ENCODE measurements at regions not wholly inside any gene's neighbourhood (a gene's known extent, or its start where the extent isn't known, plus 50 kb on each side); places are given as distances from the start of the nearest gene placed in this dataset.
"Not testable (repeated sequence)": the region's sequence is repeated elsewhere in the genome, so short reads cannot be mapped to it uniquely, and the experiment has no call there.

DNA sequence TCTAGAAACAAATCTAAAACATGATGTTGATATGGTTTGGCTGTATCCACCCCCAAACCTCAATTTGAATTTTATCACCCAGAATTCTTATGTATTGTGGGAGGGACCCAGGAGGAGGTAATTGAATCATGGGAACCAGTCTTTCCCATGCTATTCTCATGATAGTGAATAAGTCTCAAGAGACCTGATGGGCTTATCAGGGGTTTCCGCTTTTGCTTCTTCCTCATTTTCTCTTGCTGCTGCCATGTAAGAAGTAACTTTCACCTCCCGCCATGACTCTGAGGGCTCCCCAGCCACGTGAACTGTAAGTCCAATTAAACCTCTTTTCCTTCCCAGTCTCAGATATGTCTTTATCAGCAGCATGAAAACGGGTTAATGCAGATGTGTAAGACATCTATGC, 232.7 kb upstream of the ONECUT1 start:
- no peak for DNase-seq
- Histone ChIP-seq H3K27me3 (no peaks in the 10 kb centered on the region), H3K9me3 (no peaks in the 10 kb centered on the region), H3K4me1 (no peaks in the 10 kb centered on the region), H3K27ac (no peak overlapping the region), H3K4me3 (replicated peaks in 1 of 3) (no peak overlapping the region), H3K36me3 (no peaks in the 10 kb centered on the region)
- intact Hi-C loops (cut with DNase I): no loop called here
- 79 to 84% methylated on average over 4 of the region's 4 CpGs for WGBS, 2 donors
- TF ChIP-seq, protein P1, sequence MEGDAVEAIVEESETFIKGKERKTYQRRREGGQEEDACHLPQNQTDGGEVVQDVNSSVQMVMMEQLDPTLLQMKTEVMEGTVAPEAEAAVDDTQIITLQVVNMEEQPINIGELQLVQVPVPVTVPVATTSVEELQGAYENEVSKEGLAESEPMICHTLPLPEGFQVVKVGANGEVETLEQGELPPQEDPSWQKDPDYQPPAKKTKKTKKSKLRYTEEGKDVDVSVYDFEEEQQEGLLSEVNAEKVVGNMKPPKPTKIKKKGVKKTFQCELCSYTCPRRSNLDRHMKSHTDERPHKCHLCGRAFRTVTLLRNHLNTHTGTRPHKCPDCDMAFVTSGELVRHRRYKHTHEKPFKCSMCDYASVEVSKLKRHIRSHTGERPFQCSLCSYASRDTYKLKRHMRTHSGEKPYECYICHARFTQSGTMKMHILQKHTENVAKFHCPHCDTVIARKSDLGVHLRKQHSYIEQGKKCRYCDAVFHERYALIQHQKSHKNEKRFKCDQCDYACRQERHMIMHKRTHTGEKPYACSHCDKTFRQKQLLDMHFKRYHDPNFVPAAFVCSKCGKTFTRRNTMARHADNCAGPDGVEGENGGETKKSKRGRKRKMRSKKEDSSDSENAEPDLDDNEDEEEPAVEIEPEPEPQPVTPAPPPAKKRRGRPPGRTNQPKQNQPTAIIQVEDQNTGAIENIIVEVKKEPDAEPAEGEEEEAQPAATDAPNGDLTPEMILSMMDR (IDR thresholded peaks at IDR 0.05): no peak
- no peak for TF ChIP-seq POLR2A (IDR thresholded peaks at IDR 0.05)

DNA sequence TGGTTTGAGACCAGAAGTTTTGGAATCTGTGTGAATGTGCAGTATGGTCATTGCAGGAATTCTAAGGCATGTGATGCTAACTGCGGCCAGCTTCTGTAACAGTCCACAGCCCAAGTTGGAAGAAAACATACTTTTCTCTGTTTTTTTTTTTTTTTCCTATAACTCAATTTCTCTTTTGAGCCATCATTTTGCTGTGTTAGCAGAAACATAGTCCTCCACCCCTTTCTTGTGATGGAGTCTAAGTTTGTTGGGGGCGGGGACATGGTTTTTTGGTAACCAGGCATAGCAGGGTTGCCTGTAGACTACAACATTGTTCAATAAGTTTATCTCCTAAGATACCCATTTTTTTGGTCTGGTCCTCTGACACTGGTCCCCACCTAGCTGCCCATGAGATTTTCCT, 223.2 kb upstream of the ONECUT1 start:
- no peak overlapping the region for H3K27ac ChIP-seq
- WGBS, 2 donors: 90 to 93% methylated on average over 2 of the region's 2 CpGs
- DNase-seq: no peak

DNA sequence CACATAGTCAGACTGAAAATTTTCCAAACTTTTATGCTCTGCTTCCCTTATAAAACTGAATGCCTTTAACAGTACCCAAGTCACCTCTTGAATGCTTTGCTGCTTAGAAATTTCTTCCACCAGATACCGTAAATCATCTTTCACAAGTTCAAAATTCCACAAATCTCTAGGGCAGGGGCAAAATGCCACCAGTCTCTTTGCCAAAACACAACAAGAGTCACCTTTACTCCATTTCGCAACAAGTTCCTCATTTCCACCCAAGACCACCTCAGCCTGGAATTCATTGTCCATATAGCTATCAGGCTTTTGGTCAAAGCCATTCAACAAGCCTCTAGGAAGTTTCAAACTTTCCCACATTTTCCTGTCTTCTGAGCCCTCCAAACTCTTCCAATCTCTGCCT, 221.6 kb upstream of the ONECUT1 start:
- intact Hi-C loops (cut with DNase I); DNase-seq; H3K36me3 ChIP-seq; H3K27me3 ChIP-seq; H3K27ac ChIP-seq; H3K4me1 ChIP-seq; H3K9me3 ChIP-seq; H3K4me3 ChIP-seq (replicated peaks in 1 of 3): not testable (repeated sequence)
- 90 to 93% methylated on average over 2 of the region's 2 CpGs for WGBS, 2 donors

More for the DNA sequence above, 223.2 kb upstream of the ONECUT1 start:
- Histone ChIP-seq H3K9me3 (no peaks in the 10 kb centered on the region), H3K36me3 (no peaks in the 10 kb centered on the region), H3K27me3 (no peaks in the 10 kb centered on the region), H3K4me3 (replicated peaks in 1 of 3) (no peak overlapping the region), H3K4me1 (no peaks in the 10 kb centered on the region)
- intact Hi-C loops (cut with DNase I): no loop called here
- TF ChIP-seq POLR2A (IDR thresholded peaks at IDR 0.05): no peak
- TF ChIP-seq, protein P1 (IDR thresholded peaks at IDR 0.05): no peak

DNA sequence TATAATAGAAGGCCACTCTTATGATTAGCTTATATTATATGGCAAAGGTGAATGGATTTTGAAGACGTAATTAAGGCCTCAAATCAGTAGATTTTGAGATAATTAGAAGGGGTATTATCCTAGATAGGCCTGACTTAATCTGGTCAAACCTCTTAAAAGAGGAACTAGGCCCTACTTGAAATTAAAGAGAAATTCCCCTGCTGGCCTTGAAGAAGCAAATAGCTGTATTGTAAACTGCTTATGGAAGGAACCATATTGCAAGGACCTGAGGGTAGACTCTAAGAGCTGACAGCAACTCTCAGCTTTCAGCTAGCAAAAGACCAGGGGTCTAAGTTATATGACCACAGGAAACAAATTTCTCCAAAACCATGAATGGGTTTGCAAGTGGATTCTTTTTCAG, 219.0 kb upstream of the ONECUT1 start:
- TF ChIP-seq POLR2A (IDR thresholded peaks at IDR 0.05): no peak
- TF ChIP-seq, protein P1 (IDR thresholded peaks at IDR 0.05): no peak
- Histone ChIP-seq H3K4me3 (replicated peaks in 1 of 3) (no peak overlapping the region), H3K27ac (no peak overlapping the region), H3K9me3 (no peaks in the 10 kb centered on the region), H3K27me3 (no peaks in the 10 kb centered on the region), H3K4me1 (no peaks in the 10 kb centered on the region), H3K36me3 (no peaks in the 10 kb centered on the region)
- WGBS, 2 donors: 61 to 62% methylated on average over 1 of the region's 1 CpG
- intact Hi-C loops (cut with DNase I): no loop called here
- no peak for DNase-seq

DNA sequence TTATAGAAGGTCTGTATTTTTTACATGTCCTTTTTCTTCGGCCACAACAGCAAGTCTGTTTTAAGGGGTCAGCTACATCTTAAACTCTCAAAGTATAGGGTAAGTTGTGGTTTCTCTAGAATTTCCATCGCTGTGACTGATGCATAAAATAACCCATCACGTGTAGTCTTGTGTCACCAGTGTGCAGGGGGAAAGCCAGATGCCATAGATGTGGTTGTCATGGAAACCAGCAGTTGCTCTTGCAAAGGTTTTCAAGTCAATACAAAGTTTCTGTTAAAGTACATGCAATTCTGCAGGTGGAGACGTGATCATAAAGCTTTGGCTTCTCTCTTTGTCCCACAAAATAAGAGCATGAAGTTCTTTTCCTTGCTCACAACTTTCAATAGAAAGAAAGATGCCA, 210.3 kb upstream of the ONECUT1 start:
- H3K36me3 ChIP-seq: no peaks in the 10 kb centered on the region
- DNase-seq: no peak
- H3K27me3 ChIP-seq: no peaks in the 10 kb centered on the region
- intact Hi-C loops (cut with DNase I): no loop called here
- no peak overlapping the region for H3K27ac ChIP-seq
- WGBS, 2 donors: 47 to 55% methylated on average over 4 of the region's 4 CpGs
- TF ChIP-seq POLR2A (IDR thresholded peaks at IDR 0.05): no peak
- TF ChIP-seq, protein P1 (IDR thresholded peaks at IDR 0.05): no peak
- H3K4me3 ChIP-seq (replicated peaks in 1 of 3): no peak overlapping the region
- H3K4me1 ChIP-seq: no peaks in the 10 kb centered on the region
- H3K9me3 ChIP-seq: no peaks in the 10 kb centered on the region

DNA sequence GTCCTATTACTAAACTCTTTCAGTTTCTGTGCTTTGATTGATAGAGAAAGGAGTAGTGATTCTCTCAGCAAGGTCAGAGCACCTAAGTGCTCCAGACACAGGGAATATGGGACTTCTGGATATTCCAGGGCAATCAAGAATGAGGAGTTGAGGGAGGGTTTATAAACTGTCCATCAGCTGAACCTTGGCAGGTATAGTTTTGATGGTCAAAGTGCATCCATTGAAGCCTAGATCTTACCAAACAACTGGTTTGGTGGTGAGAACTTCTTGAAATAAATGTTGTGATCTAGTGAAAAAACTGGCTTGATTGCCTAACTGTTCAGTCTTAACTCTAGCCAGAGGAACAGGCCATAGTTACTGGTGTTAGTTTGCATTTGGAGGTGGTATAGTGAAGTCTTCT, 207.0 kb upstream of the ONECUT1 start:
- Histone ChIP-seq H3K4me1 (no peaks in the 10 kb centered on the region), H3K9me3 (no peaks in the 10 kb centered on the region), H3K27me3 (no peaks in the 10 kb centered on the region), H3K4me3 (replicated peaks in 1 of 3) (no peak overlapping the region), H3K36me3 (no peaks in the 10 kb centered on the region), H3K27ac (no peak overlapping the region)
- TF ChIP-seq, protein P1 (IDR thresholded peaks at IDR 0.05): no peak
- no peak for TF ChIP-seq POLR2A (IDR thresholded peaks at IDR 0.05)
- intact Hi-C loops (cut with DNase I): no loop called here
- no peak for DNase-seq
